ENCODE measurements at regions not wholly inside any gene's neighbourhood (a gene's known extent, or its start where the extent isn't known, plus 50 kb on each side); places are given as distances from the start of the nearest gene placed in this dataset.

GRCh38 chr13:99439850-99440604 is 61.2 kb upstream of the TM9SF2 start:
- dilution Hi-C loops (cut with HindIII; ENCODE audit: low sequenced_read_pairs, unreplicated experiment) = no loop called here
- in situ Hi-C loops (cut with MboI; ENCODE audit: low sequenced_read_pairs) = loop anchor here (5.0 kb wide), 2 partner anchors 168 to 263 kb away; no protein-coding TSS in a partner anchor
- H4K91ac ChIP-seq (ENCODE audit: insufficient read depth, low read depth, low read length) = no peak overlapping the region
- peaks cover 20% of the 10 kb centered on the region for H3K27me3 ChIP-seq (ENCODE audit: control insufficient read depth, insufficient read depth, low read length)
- BruUV-seq (replicated peaks) = no TSS peak
- H2BK5ac ChIP-seq (ENCODE audit: low read depth, low read length, poor library complexity, severe bottlenecking) = no peak overlapping the region
- H3K14ac ChIP-seq (replicated peaks; ENCODE audit: low read depth, low read length) = no peak overlapping the region
- H3K9me3 ChIP-seq (ENCODE audit: control insufficient read depth, insufficient read depth, low read length) = no peaks in the 10 kb centered on the region
- DNase-seq (no peak), ATAC-seq (ENCODE audit: low read depth) (no peak)
- no peak overlapping the region for H2BK120ac ChIP-seq (ENCODE audit: low read depth, low read length)
- no peaks in the 10 kb centered on the region for H3K79me1 ChIP-seq (ENCODE audit: low read depth in 1 of 2, low read length in 2 of 2)
- H3K9me1 ChIP-seq (ENCODE audit: insufficient read depth, low read length) = peaks cover 3% of the 10 kb centered on the region; the same call in 1 of the 2 replicates
- no peak overlapping the region for H4K5ac ChIP-seq (ENCODE audit: low read depth, low read length)
- no peak overlapping the region for H3K23ac ChIP-seq (ENCODE audit: low read depth, low read length)
- H3K4me2 ChIP-seq (ENCODE audit: low read depth, low read length) = no peak overlapping the region
- no peak overlapping the region for H3K56ac ChIP-seq (ENCODE audit: extremely low read depth, insufficient read depth, low read length)
- H3K4me3 ChIP-seq (ENCODE audit: insufficient read depth, low read depth, low read length) = no peak overlapping the region
- no peaks in the 10 kb centered on the region for H3K4me1 ChIP-seq (ENCODE audit: control insufficient read depth, insufficient read depth, low read length)
- no peaks in the 10 kb centered on the region for H4K20me1 ChIP-seq (ENCODE audit: insufficient read depth, low read length)
- H3K4ac ChIP-seq (ENCODE audit: low read depth, low read length) = no peak overlapping the region
- no peak overlapping the region for H2BK15ac ChIP-seq (ENCODE audit: low read depth, low read length)
- WGBS, 2 experiments (ENCODE audit: extremely low coverage in 2 of 2, insufficient read length in 1 of 2) = no CpG with 5 or more reads among the region's 11 CpGs
- CTCF ChIA-PET = interaction anchor here (0.8 to 0.9 kb wide), 2 partner anchors 65 to 170 kb away, joined by 3 to 8 read pairs; no protein-coding TSS in a partner anchor
- no peak for TF ChIP-seq POLR2A (IDR thresholded peaks at IDR 0.05; ENCODE audit: low read depth, low read length)
- TF ChIP-seq CHD1 (IDR thresholded peaks at IDR 0.05; ENCODE audit: low read depth, low read length) = no peak
- TF ChIP-seq MAFK (IDR thresholded peaks at IDR 0.05; ENCODE audit: low read depth, low read length) = peak; percentile 77
- peak; percentile 82 for TF ChIP-seq NFE2L2 (IDR thresholded peaks at IDR 0.05; ENCODE audit: low read depth, low read length)
- no peak overlapping the region for H2AK9ac ChIP-seq (replicated peaks; ENCODE audit: low read depth, low read length, poor library complexity)
- POLR2A ChIA-PET (ENCODE audit: unreplicated experiment) = interaction anchor here (0.6 kb wide), 1 partner anchor 170 kb away, joined by 3 read pairs; no protein-coding TSS in a partner anchor
- H4K8ac ChIP-seq (ENCODE audit: low read depth in 2 of 2, low read length in 2 of 2) = no peak overlapping the region
- no peak overlapping the region for H3K27ac ChIP-seq (ENCODE audit: insufficient read depth, low read length)
- no peak overlapping the region for H2BK20ac ChIP-seq (ENCODE audit: low read depth, low read length)
- no peaks in the 10 kb centered on the region for H3K36me3 ChIP-seq (ENCODE audit: control insufficient read depth, insufficient read depth, low read length)
- no peak overlapping the region for H2AFZ ChIP-seq (replicated peaks; ENCODE audit: low read length, poor library complexity)
- no peak overlapping the region for H3K9ac ChIP-seq (ENCODE audit: low read depth, low read length)
- H2AK5ac ChIP-seq (ENCODE audit: low read depth, low read length) = no peak overlapping the region
- no peak overlapping the region for H3K18ac ChIP-seq (ENCODE audit: low read depth, low read length)
- intact Hi-C loops (cut with micrococcal nuclease) = loop anchor here (5.0 to 10.0 kb wide), 3 partner anchors 177 to 365 kb away; no protein-coding TSS in a partner anchor
